Tibial nerve (tissue), 4 donors: ENCODE measurements at regions not wholly inside any gene's neighbourhood (a gene's known extent, or its start where the extent isn't known, plus 50 kb on each side); places are given as distances from the start of the nearest gene placed in this dataset.

Experiments used
- DNase-seq, 2 donors: peaks; one replicate each; pipeline ENCODE4 v3.0.0-alpha.2; 2019; ENCODE audit warnings: low spot score in 2 of 2
- H3K27ac ChIP-seq, 4 donors: fragments of 200-600 bp; sonication (generic) in 3 of 4; one replicate each; pipeline ENCODE4 v1.5.1; 2017 to 2019; ENCODE audit warnings: mild to moderate bottlenecking in 1 of 4
- H3K27me3 ChIP-seq, 2 donors: fragments of 200-600 bp; sonication (generic) in 1 of 2; one replicate each; pipeline versions ENCODE4 v1.5.1 to v1.6.0; 2017 to 2019
- H3K36me3 ChIP-seq, 3 donors: fragments of 200-600 bp; sonication (generic); one replicate each; pipeline ENCODE4 v1.5.1; 2018 to 2019
- H3K4me1 ChIP-seq, 4 donors: fragments of 200-600 bp; sonication (generic) in 3 of 4; one replicate each; pipeline ENCODE4 v1.5.1; 2017 to 2019
- H3K4me3 ChIP-seq, 4 donors: fragments of 200-600 bp; sonication (generic) in 3 of 4; one replicate each; pipeline ENCODE4 v1.5.1; 2017 to 2019; ENCODE audit warnings: mild to moderate bottlenecking in 1 of 4, moderate library complexity in 1 of 4
- H3K9me3 ChIP-seq, 4 donors: fragments of 200-600 bp; sonication (generic) in 3 of 4; one replicate each; pipeline ENCODE4 v1.5.1; 2017 to 2019
- EP300 ChIP-seq, 2 donors: sonication (generic); formaldehyde crosslinking; IDR thresholded peaks; one replicate each; pipeline ENCODE4 v1.6.1; 2017; ENCODE audit warnings: antibody characterized with exemption in 2 of 2, mild to moderate bottlenecking in 1 of 2
- POLR2A ChIP-seq, 2 donors: fragments of 450-650 bp; IDR thresholded peaks; one replicate each; pipeline ENCODE4 v1.6.1; 2017; ENCODE audit warnings: antibody characterized with exemption in 2 of 2, mild to moderate bottlenecking in 2 of 2, moderate library complexity in 2 of 2
- WGBS, 2 donors: methylation state at CpG; one replicate each; pipeline ENCODE4 v1.1.5; 2018; 5-methylcytosine and 5-hydroxymethylcytosine counted together
- TF ChIP-seq, protein P1 (sequence below), 5 experiments: fragments of 200-600 bp in 3 of 5; fragments of 450-650 bp in 2 of 5; sonication (generic) in 3 of 5; IDR thresholded peaks; one replicate each; pipeline ENCODE4 v1.5.1; 2016 to 2019; ENCODE audit warnings: antibody characterized with exemption in 5 of 5, mild to moderate bottlenecking in 3 of 5, moderate library complexity in 2 of 5

DNA sequence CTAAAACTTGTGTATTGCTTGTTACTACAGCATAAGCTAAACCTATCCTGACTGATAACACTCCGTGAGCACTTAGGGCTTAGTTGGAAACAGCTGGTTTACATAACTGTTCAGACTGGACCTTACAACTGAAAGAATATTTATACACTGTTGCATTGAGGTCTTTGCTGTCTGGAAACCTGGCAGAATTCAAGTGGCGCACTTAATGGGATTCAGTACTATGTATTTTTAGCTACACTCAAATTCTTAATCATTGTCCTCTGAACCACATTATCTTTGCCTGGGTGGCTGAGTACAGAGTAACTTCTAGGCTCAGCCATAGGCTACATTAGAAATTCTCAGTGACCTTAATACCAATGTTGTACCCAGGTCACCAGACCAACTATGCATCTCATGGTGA lies 172.9 kb downstream of the PMP22 start:
- DNase-seq, result no peak
- H3K27me3 ChIP-seq, result no peaks in the 10 kb centered on the region
- H3K36me3 ChIP-seq, result no peaks in the 10 kb centered on the region
- H3K9me3 ChIP-seq, result no peaks in the 10 kb centered on the region
- no peak overlapping the region for H3K4me3 ChIP-seq
- 89 to 100% methylated on average over 2 of the region's 2 CpGs for WGBS, 2 donors
- H3K4me1 ChIP-seq, result no peaks in the 10 kb centered on the region
- TF ChIP-seq, protein P1, sequence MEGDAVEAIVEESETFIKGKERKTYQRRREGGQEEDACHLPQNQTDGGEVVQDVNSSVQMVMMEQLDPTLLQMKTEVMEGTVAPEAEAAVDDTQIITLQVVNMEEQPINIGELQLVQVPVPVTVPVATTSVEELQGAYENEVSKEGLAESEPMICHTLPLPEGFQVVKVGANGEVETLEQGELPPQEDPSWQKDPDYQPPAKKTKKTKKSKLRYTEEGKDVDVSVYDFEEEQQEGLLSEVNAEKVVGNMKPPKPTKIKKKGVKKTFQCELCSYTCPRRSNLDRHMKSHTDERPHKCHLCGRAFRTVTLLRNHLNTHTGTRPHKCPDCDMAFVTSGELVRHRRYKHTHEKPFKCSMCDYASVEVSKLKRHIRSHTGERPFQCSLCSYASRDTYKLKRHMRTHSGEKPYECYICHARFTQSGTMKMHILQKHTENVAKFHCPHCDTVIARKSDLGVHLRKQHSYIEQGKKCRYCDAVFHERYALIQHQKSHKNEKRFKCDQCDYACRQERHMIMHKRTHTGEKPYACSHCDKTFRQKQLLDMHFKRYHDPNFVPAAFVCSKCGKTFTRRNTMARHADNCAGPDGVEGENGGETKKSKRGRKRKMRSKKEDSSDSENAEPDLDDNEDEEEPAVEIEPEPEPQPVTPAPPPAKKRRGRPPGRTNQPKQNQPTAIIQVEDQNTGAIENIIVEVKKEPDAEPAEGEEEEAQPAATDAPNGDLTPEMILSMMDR (IDR thresholded peaks at IDR 0.05), result no peak
- TF ChIP-seq POLR2A (IDR thresholded peaks at IDR 0.05), result no peak
- TF ChIP-seq EP300 (IDR thresholded peaks at IDR 0.05), result no peak
- H3K27ac ChIP-seq, result no peak overlapping the region

DNA sequence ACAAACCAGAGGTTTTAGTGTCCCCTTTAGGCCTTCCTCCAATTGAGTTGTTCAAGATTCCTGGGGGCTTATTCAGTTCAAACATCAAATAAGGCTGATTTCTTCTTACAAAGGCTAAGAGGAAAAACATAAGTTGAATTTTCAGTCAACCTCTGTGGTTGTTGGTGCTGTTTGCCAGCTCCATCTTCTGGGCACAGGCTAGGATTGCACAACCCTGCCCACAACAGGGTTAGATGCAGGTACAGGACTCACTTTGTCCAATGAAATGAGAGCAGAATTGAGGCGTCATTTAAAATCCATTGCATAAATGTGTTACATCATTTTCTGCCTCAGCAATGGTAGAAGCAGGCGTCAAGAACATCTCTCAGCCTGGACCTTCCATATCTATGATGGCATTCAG lies 173.3 kb downstream of the PMP22 start:
- 85 to 95% methylated on average over 2 of the region's 2 CpGs for WGBS, 2 donors

DNA sequence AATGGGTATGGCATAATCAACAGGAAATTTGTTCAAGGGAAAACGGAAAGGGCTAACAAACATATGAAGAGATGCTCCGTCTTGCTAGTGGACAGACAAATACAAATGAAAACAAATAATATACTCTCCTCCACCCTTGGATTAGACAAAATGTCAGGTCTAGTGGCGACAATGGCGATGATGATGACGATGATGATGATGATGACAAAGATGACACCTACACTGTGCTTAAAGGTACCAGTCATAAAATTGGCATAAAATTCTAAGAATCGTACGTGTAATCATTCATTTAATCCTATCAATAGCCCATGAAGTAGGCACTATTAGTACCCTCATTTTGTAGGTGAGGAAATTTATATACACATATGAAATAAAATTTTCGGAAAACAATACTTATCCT lies 174.6 kb downstream of the PMP22 start:
- H3K4me1 ChIP-seq, result no peaks in the 10 kb centered on the region
- no peaks in the 10 kb centered on the region for H3K36me3 ChIP-seq
- no peak overlapping the region for H3K4me3 ChIP-seq
- TF ChIP-seq, protein P1 (IDR thresholded peaks at IDR 0.05), result no peak
- TF ChIP-seq POLR2A (IDR thresholded peaks at IDR 0.05) (no peak), EP300 (IDR thresholded peaks at IDR 0.05) (no peak)
- no peaks in the 10 kb centered on the region for H3K27me3 ChIP-seq
- H3K9me3 ChIP-seq, result no peaks in the 10 kb centered on the region
- H3K27ac ChIP-seq, result no peak overlapping the region
- WGBS, 2 donors, result 87 to 89% methylated on average over 8 of the region's 8 CpGs
- DNase-seq, result no peak

More for the DNA sequence above, 173.3 kb downstream of the PMP22 start:
- Histone ChIP-seq H3K36me3 (no peaks in the 10 kb centered on the region), H3K27me3 (no peaks in the 10 kb centered on the region), H3K9me3 (no peaks in the 10 kb centered on the region), H3K27ac (no peak overlapping the region), H3K4me3 (no peak overlapping the region), H3K4me1 (no peaks in the 10 kb centered on the region)
- no peak for DNase-seq
- TF ChIP-seq POLR2A (IDR thresholded peaks at IDR 0.05) (no peak), EP300 (IDR thresholded peaks at IDR 0.05) (no peak)
- TF ChIP-seq, protein P1 (IDR thresholded peaks at IDR 0.05), result no peak

DNA sequence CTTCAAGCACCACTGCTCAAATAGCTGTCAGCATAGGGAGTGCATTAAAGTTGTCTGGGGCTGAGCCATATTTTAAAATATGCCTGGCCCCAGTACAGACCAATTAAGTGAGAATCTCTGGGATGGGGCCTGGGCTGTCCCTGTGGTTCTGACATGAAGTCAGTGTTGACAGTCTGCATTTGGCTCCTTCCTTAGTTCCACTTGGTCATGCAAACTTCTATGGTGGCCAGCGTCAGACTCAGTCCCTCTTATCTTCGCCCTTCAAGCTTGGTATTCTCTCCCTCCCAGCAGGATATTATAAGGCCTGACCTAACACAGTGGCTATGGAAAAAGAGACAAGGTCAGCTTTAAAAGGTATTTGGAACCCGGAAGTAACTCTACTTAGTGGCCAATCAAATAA lies 177.2 kb downstream of the PMP22 start:
- no peaks in the 10 kb centered on the region for H3K4me1 ChIP-seq
- 87 to 90% methylated on average over 3 of the region's 3 CpGs for WGBS, 2 donors
- no peaks in the 10 kb centered on the region for H3K9me3 ChIP-seq
- H3K27ac ChIP-seq, result no peak overlapping the region
- no peaks in the 10 kb centered on the region for H3K36me3 ChIP-seq
- no peak for TF ChIP-seq EP300 (IDR thresholded peaks at IDR 0.05)
- no peak for DNase-seq
- no peaks in the 10 kb centered on the region for H3K27me3 ChIP-seq
- no peak overlapping the region for H3K4me3 ChIP-seq

DNA sequence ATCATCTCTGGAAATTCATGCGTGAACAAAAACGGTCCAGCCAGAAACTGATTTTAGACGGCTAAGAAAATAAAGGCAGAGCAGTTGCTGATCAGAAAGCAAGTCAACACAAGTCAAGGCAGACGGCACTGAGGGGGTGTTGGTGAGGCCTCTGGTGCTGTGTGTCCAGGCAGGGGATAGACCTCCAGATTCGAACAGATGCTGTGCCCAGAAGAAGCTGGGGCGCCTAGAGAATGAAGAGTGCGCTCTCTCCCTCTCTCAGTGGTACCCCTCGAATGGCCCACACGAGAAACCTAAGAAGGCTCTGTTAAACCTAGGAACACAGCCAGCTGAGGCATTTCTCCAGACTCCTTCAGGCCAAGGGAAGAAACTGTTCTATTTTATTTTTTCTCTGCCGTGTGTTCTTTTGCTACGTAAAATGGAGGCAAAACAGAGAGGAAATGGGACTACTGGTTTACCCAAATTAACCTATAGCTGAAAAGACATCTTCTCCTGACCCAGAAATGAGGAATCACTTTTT lies 178.3 kb downstream of the PMP22 start:
- 71 to 77% methylated on average over 11 of the region's 11 CpGs for WGBS, 2 donors
- no peak overlapping the region for H3K27ac ChIP-seq
- no peaks in the 10 kb centered on the region for H3K27me3 ChIP-seq
- H3K9me3 ChIP-seq, result no peaks in the 10 kb centered on the region
- no peaks in the 10 kb centered on the region for H3K36me3 ChIP-seq
- TF ChIP-seq, protein P1 (IDR thresholded peaks at IDR 0.05), result no peak
- no peak for TF ChIP-seq POLR2A (IDR thresholded peaks at IDR 0.05)
- TF ChIP-seq EP300 (IDR thresholded peaks at IDR 0.05), result no peak
- no peak overlapping the region for H3K4me3 ChIP-seq
- no peaks in the 10 kb centered on the region for H3K4me1 ChIP-seq
- DNase-seq, result no peak
